Mesodermal cell (in vitro differentiated cells): ENCODE measurements at regions not wholly inside any gene's neighbourhood (a gene's known extent, or its start where the extent isn't known, plus 50 kb on each side); places are given as distances from the start of the nearest gene placed in this dataset.

Experiments used
- H3K27ac ChIP-seq: 2 replicates; pipeline ENCODE4 v1.7.0; 2013; ENCODE audit warnings: mild to moderate bottlenecking, low read depth, low read length, moderate library complexity; ENCODE audit not compliant: severe bottlenecking
- H3K36me3 ChIP-seq: 2 replicates; pipeline ENCODE4 v1.7.1; 2013; ENCODE audit warnings: mild to moderate bottlenecking, low read length, moderate library complexity; ENCODE audit not compliant: control insufficient read depth, insufficient read depth
- H3K4me1 ChIP-seq: one replicate; pipeline ENCODE4 v1.7.1; 2013; ENCODE audit warnings: mild to moderate bottlenecking, low read length; ENCODE audit not compliant: insufficient read depth, control insufficient read depth, poor library complexity, severe bottlenecking
- H3K4me3 ChIP-seq: 2 replicates; pipeline ENCODE4 v1.7.0; 2013; ENCODE audit warnings: low read length, control low read depth, mild to moderate bottlenecking; ENCODE audit not compliant: insufficient read depth, poor library complexity, severe bottlenecking; ENCODE audit errors: extremely low read depth
- H3K9me3 ChIP-seq: 2 replicates; pipeline ENCODE4 v1.7.1; 2013; ENCODE audit warnings: mild to moderate bottlenecking, low read length, moderate library complexity; ENCODE audit not compliant: control insufficient read depth
- WGBS, 2 experiments: methylation state at CpG; one replicate each; pipeline ENCODE4 v1.1.5; 2013; ENCODE audit warnings: missing lambda C conversion rate in 2 of 2; ENCODE audit not compliant: insufficient coverage in 2 of 2; 5-methylcytosine and 5-hydroxymethylcytosine counted together

- Histone ChIP-seq H3K36me3 (no peaks in the 10 kb centered on the region), H3K4me1 (no peaks in the 10 kb centered on the region), H3K4me3 (no peak overlapping the region), H3K9me3 (no peaks in the 10 kb centered on the region), H3K27ac (no peak overlapping the region)
- WGBS, 2 experiments, result 92% methylated on average over 2 of the region's 3 CpGs; no CpG with 5 or more reads in 1 of the 2 experiments
These were observed 339.1 kb downstream of the SEMA3D start for GRCh38 chr7:84847790-84848189.

- Histone ChIP-seq H3K36me3 (no peaks in the 10 kb centered on the region), H3K27ac (no peak overlapping the region), H3K4me3 (no peak overlapping the region), H3K9me3 (no peaks in the 10 kb centered on the region), H3K4me1 (no peaks in the 10 kb centered on the region)
- WGBS, 2 experiments, result no CpG with 5 or more reads among the region's 1 CpG
These were observed 339.8 kb downstream of the SEMA3D start for GRCh38 chr7:84847038-84847437.

GRCh38 chr7:84845971-84846370, 340.9 kb downstream of the SEMA3D start:
- 92 to 100% methylated on average over 2 of the region's 3 CpGs for WGBS, 2 experiments
- H3K36me3 ChIP-seq, result no peaks in the 10 kb centered on the region
- H3K9me3 ChIP-seq, result no peaks in the 10 kb centered on the region
- H3K4me3 ChIP-seq, result no peak overlapping the region
- H3K27ac ChIP-seq, result no peak overlapping the region
- H3K4me1 ChIP-seq, result no peaks in the 10 kb centered on the region

- H3K36me3 ChIP-seq, result no peaks in the 10 kb centered on the region
- no peak overlapping the region for H3K4me3 ChIP-seq
- no peak overlapping the region for H3K27ac ChIP-seq
- WGBS, 2 experiments, result no CpG with 5 or more reads among the region's 1 CpG
- H3K9me3 ChIP-seq, result no peaks in the 10 kb centered on the region
- H3K4me1 ChIP-seq, result no peaks in the 10 kb centered on the region
These were observed 342.1 kb downstream of the SEMA3D start for GRCh38 chr7:84844771-84845170.

GRCh38 chr7:84841809-84842208, 345.0 kb downstream of the SEMA3D start:
- no peak overlapping the region for H3K27ac ChIP-seq
- H3K4me1 ChIP-seq, result no peaks in the 10 kb centered on the region
- WGBS, 2 experiments, result 74 to 100% methylated on average over 1 to 2 of the region's 3 CpGs
- H3K9me3 ChIP-seq, result no peaks in the 10 kb centered on the region
- H3K4me3 ChIP-seq, result no peak overlapping the region
- H3K36me3 ChIP-seq, result no peaks in the 10 kb centered on the region

- no peaks in the 10 kb centered on the region for H3K4me1 ChIP-seq
- WGBS, 2 experiments, result 93 to 94% methylated on average over 2 to 5 of the region's 5 CpGs
- no peaks in the 10 kb centered on the region for H3K36me3 ChIP-seq
- H3K4me3 ChIP-seq, result no peak overlapping the region
- no peaks in the 10 kb centered on the region for H3K9me3 ChIP-seq
- H3K27ac ChIP-seq, result no peak overlapping the region
These were observed 348.0 kb downstream of the SEMA3D start for GRCh38 chr7:84838857-84839256.

- H3K4me1 ChIP-seq, result no peaks in the 10 kb centered on the region
- H3K4me3 ChIP-seq, result no peak overlapping the region
- no peaks in the 10 kb centered on the region for H3K9me3 ChIP-seq
- WGBS, 2 experiments, result no CpG with 5 or more reads among the region's 2 CpGs
- no peak overlapping the region for H3K27ac ChIP-seq
- no peaks in the 10 kb centered on the region for H3K36me3 ChIP-seq
These were observed 349.5 kb downstream of the SEMA3D start for GRCh38 chr7:84837405-84837804.

GRCh38 chr7:84829719-84830118, 357.1 kb downstream of the SEMA3D start:
- Histone ChIP-seq H3K4me1 (no peaks in the 10 kb centered on the region), H3K36me3 (no peaks in the 10 kb centered on the region), H3K4me3 (no peak overlapping the region), H3K27ac (no peak overlapping the region), H3K9me3 (no peaks in the 10 kb centered on the region)

- WGBS, 2 experiments, result 72 to 86% methylated on average over 3 of the region's 3 CpGs
- Histone ChIP-seq H3K9me3 (no peaks in the 10 kb centered on the region), H3K4me3 (no peak overlapping the region), H3K4me1 (no peaks in the 10 kb centered on the region), H3K27ac (no peak overlapping the region), H3K36me3 (no peaks in the 10 kb centered on the region)
These were observed 362.7 kb downstream of the SEMA3D start for GRCh38 chr7:84824057-84824651.

GRCh38 chr7:84823530-84823929, 363.3 kb downstream of the SEMA3D start:
- H3K4me3 ChIP-seq, result no peak overlapping the region
- no peak overlapping the region for H3K27ac ChIP-seq
- H3K36me3 ChIP-seq, result no peaks in the 10 kb centered on the region
- H3K9me3 ChIP-seq, result no peaks in the 10 kb centered on the region
- no peaks in the 10 kb centered on the region for H3K4me1 ChIP-seq
- WGBS, 2 experiments, result 79 to 94% methylated on average over 1 to 2 of the region's 2 CpGs

GRCh38 chr7:84822941-84823510, 363.8 kb downstream of the SEMA3D start:
- H3K27ac ChIP-seq, result no peak overlapping the region
- 89 to 92% methylated on average over 4 to 6 of the region's 6 CpGs for WGBS, 2 experiments
- no peaks in the 10 kb centered on the region for H3K36me3 ChIP-seq
- H3K9me3 ChIP-seq, result no peaks in the 10 kb centered on the region
- H3K4me1 ChIP-seq, result no peaks in the 10 kb centered on the region
- H3K4me3 ChIP-seq, result no peak overlapping the region
